ENCODE measurements at regions not wholly inside any gene's neighbourhood (a gene's known extent, or its start where the extent isn't known, plus 50 kb on each side); places are given as distances from the start of the nearest gene placed in this dataset.

GRCh38 chr19:32053861-32054260 is 291.5 kb upstream of the ZNF507 start:
- no peak overlapping the region for H3K27ac ChIP-seq
- peaks cover 4% of the 10 kb centered on the region for H3K27me3 ChIP-seq
- ATAC-seq, result no peak
- no peak overlapping the region for H3K4me3 ChIP-seq
- no peaks in the 10 kb centered on the region for H3K4me1 ChIP-seq
- no peaks in the 10 kb centered on the region for H3K9me3 ChIP-seq
- TF ChIP-seq POLR2AphosphoS5 (IDR thresholded peaks at IDR 0.05) (no peak), EP300 (IDR thresholded peaks at IDR 0.05) (no peak), POLR2A (IDR thresholded peaks at IDR 0.05) (no peak), CTCF (IDR thresholded peaks at IDR 0.05) (no peak)
- WGBS, 2 donors (ENCODE audit: low coverage in 1 of 2), result 83 to 84% methylated on average over 4 to 7 of the region's 10 CpGs
- H3K36me3 ChIP-seq, result no peaks in the 10 kb centered on the region

- Histone ChIP-seq H3K27ac (no peak overlapping the region), H3K9me3 (no peaks in the 10 kb centered on the region), H3K4me3 (no peak overlapping the region), H3K27me3 (no peaks in the 10 kb centered on the region), H3K36me3 (no peaks in the 10 kb centered on the region), H3K4me1 (no peaks in the 10 kb centered on the region)
- no peak for ATAC-seq
- 17 to 80% methylated on average over 1 of the region's 1 CpG for WGBS, 2 donors (ENCODE audit: low coverage in 1 of 2)
- TF ChIP-seq EP300 (IDR thresholded peaks at IDR 0.05), result no peak
- TF ChIP-seq POLR2A (IDR thresholded peaks at IDR 0.05), result no peak
- no peak for TF ChIP-seq CTCF (IDR thresholded peaks at IDR 0.05)
- TF ChIP-seq POLR2AphosphoS5 (IDR thresholded peaks at IDR 0.05), result no peak
These were observed 287.3 kb upstream of the ZNF507 start for GRCh38 chr19:32058131-32058530.

GRCh38 chr19:32061315-32061714 is 284.1 kb upstream of the ZNF507 start:
- no peaks in the 10 kb centered on the region for H3K4me1 ChIP-seq
- no peak for ATAC-seq
- H3K27ac ChIP-seq, result no peak overlapping the region
- TF ChIP-seq POLR2A (IDR thresholded peaks at IDR 0.05) (no peak), POLR2AphosphoS5 (IDR thresholded peaks at IDR 0.05) (no peak), CTCF (IDR thresholded peaks at IDR 0.05) (no peak), EP300 (IDR thresholded peaks at IDR 0.05) (no peak)
- 78 to 100% methylated on average over 1 of the region's 1 CpG for WGBS, 2 donors (ENCODE audit: low coverage in 1 of 2)
- H3K4me3 ChIP-seq, result no peak overlapping the region
- no peaks in the 10 kb centered on the region for H3K36me3 ChIP-seq
- H3K27me3 ChIP-seq, result peaks cover 8% of the 10 kb centered on the region
- no peaks in the 10 kb centered on the region for H3K9me3 ChIP-seq

- TF ChIP-seq CTCF (IDR thresholded peaks at IDR 0.05), result no peak
These were observed 281.8 kb upstream of the ZNF507 start for GRCh38 chr19:32063601-32064000.

GRCh38 chr19:32066056-32066455 is 279.4 kb upstream of the ZNF507 start:
- H3K36me3 ChIP-seq, result no peaks in the 10 kb centered on the region
- H3K4me3 ChIP-seq, result no peak overlapping the region
- TF ChIP-seq POLR2A (IDR thresholded peaks at IDR 0.05) (no peak), POLR2AphosphoS5 (IDR thresholded peaks at IDR 0.05) (no peak), CTCF (IDR thresholded peaks at IDR 0.05) (no peak), EP300 (IDR thresholded peaks at IDR 0.05) (no peak)
- H3K27ac ChIP-seq, result no peak overlapping the region
- no peak for ATAC-seq
- H3K27me3 ChIP-seq, result peaks cover 8% of the 10 kb centered on the region
- H3K9me3 ChIP-seq, result no peaks in the 10 kb centered on the region
- no peaks in the 10 kb centered on the region for H3K4me1 ChIP-seq
- WGBS, 2 donors (ENCODE audit: low coverage in 1 of 2), result no CpG with 5 or more reads among the region's 3 CpGs

More at GRCh38 chr19:32063601-32064000, 281.8 kb upstream of the ZNF507 start:
- H3K4me3 ChIP-seq, result no peak overlapping the region
- no peaks in the 10 kb centered on the region for H3K9me3 ChIP-seq
- WGBS, 2 donors (ENCODE audit: low coverage in 1 of 2), result 54% methylated on average over 4 of the region's 10 CpGs; no CpG with 5 or more reads in 1 of the 2 donors
- no peak for ATAC-seq
- H3K27ac ChIP-seq, result no peak overlapping the region
- H3K36me3 ChIP-seq, result no peaks in the 10 kb centered on the region
- no peaks in the 10 kb centered on the region for H3K4me1 ChIP-seq
- H3K27me3 ChIP-seq, result peaks cover 8% of the 10 kb centered on the region

Data from gastroesophageal sphincter (tissue), 4 donors.